K562 (cell line): ENCODE measurements at regions not wholly inside any gene's neighbourhood (a gene's known extent, or its start where the extent isn't known, plus 50 kb on each side); places are given as distances from the start of the nearest gene placed in this dataset.

ENCODE experiments used
- ATAC-seq: fragments of 200-7000 bp; cut with Tn5 transposase; 3 replicates; pipeline ENCODE4 v1.9.1; 2020; ENCODE audit warnings: moderate library complexity
- BruUV-seq: library from RNA; stranded (reverse); fragments of 400-500 nt; replicated peaks from 2 replicates; lab custom pipeline; 2021; lab: Mats Ljungman, UMichigan
- CTCF ChIA-PET: fragments of 300-600 bp; formaldehyde crosslinking; extraction: SDS; loops from one replicate; lab custom pipeline; 2021; ENCODE audit warnings: low intra/inter-chr PET ratio; lab: Yijun Ruan, JAX
- POLR2A ChIA-PET: fragments of 300-600, 350-650 bp; sonication (Branson Sonifier 250); formaldehyde crosslinking; extraction: SDS; loops from one replicate; lab custom pipeline; 2021; ENCODE audit warnings: antibody characterized with exemption, inconsistent platforms; lab: Yijun Ruan, JAX
- DNase-seq, 4 experiments: peaks; one replicate each; pipeline versions ENCODE4 v3.0.0 to v3.0.0-alpha.2; 2011 to 2018; ENCODE audit warnings: low spot score in 3 of 4, mixed read lengths in 3 of 4; ENCODE audit errors: extremely low read depth in 1 of 4
- FAIRE-seq: peaks from 2 replicates; lab custom pipeline; 2011; peaks lifted over from hg19 to GRCh38; lab: Jason Lieb, UNC
- H2AFZ ChIP-seq: 2 replicates; pipeline ENCODE4 v1.6.0; 2011; ENCODE audit warnings: low read depth, low read length, control low read depth, inconsistent platforms
- H3K27ac ChIP-seq: fragments of 200-600 bp; 3 replicates; pipeline ENCODE4 v1.8.0; 2011; ENCODE audit warnings: low read depth, mild to moderate bottlenecking, control low read depth, inconsistent platforms, low read length, moderate library complexity, mixed read lengths; ENCODE audit errors: extremely low read depth
- H3K27me3 ChIP-seq, 2 experiments: fragments of 300-600 bp in 1 of 2; 2 replicates in 1 of 2; 3 replicates in 1 of 2; pipeline versions ENCODE4 v1.6.0 to v1.8.0; 2011; ENCODE audit warnings: inconsistent platforms in 2 of 2, low read length in 2 of 2, mild to moderate bottlenecking in 1 of 2, mixed read lengths in 1 of 2, moderate library complexity in 1 of 2; ENCODE audit not compliant: control insufficient read depth in 2 of 2, insufficient read depth in 2 of 2
- H3K36me3 ChIP-seq: fragments of 300-600 bp; 3 replicates; pipeline ENCODE4 v1.8.0; 2011; ENCODE audit warnings: mild to moderate bottlenecking, low read length, inconsistent platforms; ENCODE audit not compliant: control insufficient read depth, insufficient read depth
- H3K4me1 ChIP-seq, 2 experiments: fragments of 200-600 bp in 1 of 2; replicated peaks in 1 of 2; 2 replicates in 1 of 2; 3 replicates in 1 of 2; pipeline versions ENCODE4 v1.5.1 to v1.8.0; 2011; ENCODE audit warnings: inconsistent platforms in 2 of 2, low read length in 2 of 2, mild to moderate bottlenecking in 1 of 2, mixed read lengths in 1 of 2, moderate library complexity in 1 of 2; ENCODE audit not compliant: control insufficient read depth in 2 of 2, insufficient read depth in 2 of 2
- H3K4me2 ChIP-seq: 2 replicates; pipeline ENCODE4 v1.6.1; 2011; ENCODE audit warnings: low read length, control low read depth, inconsistent platforms, mixed read lengths; ENCODE audit not compliant: insufficient read depth
- H3K4me3 ChIP-seq: fragments of 200-600 bp; sonication (generic), shearing (Covaris generic); 2 replicates; pipeline ENCODE4 v1.5.1; 2016; ENCODE audit warnings: control low read depth, inconsistent platforms
- H3K79me2 ChIP-seq: fragments of 200-600 bp; 3 replicates; pipeline ENCODE4 v1.8.0; 2011; ENCODE audit warnings: low read length, inconsistent platforms; ENCODE audit not compliant: control insufficient read depth, insufficient read depth
- H3K9ac ChIP-seq, 2 experiments: 2 replicates each; pipeline versions ENCODE4 v1.6.0 to v1.6.1; 2011; ENCODE audit warnings: low read depth in 2 of 2, low read length in 2 of 2, control low read depth in 1 of 2, inconsistent platforms in 1 of 2, mild to moderate bottlenecking in 1 of 2, mixed read lengths in 1 of 2; ENCODE audit not compliant: insufficient read depth in 1 of 2
- H3K9me1 ChIP-seq: one replicate; pipeline ENCODE4 v1.6.0; 2011; ENCODE audit warnings: inconsistent platforms, mild to moderate bottlenecking, low read length, moderate library complexity; ENCODE audit not compliant: control insufficient read depth, insufficient read depth
- H3K9me3 ChIP-seq: replicated peaks from 2 replicates; pipeline ENCODE4 v1.5.1; 2011; ENCODE audit warnings: low read depth, low read length, inconsistent platforms; ENCODE audit not compliant: control insufficient read depth, insufficient read depth
- H4K20me1 ChIP-seq: replicated peaks from 2 replicates; pipeline ENCODE4 v1.6.1; 2011; ENCODE audit warnings: low read length, inconsistent platforms, mixed read lengths; ENCODE audit not compliant: control insufficient read depth, insufficient read depth
- ASH1L ChIP-seq: fragments of 450-650 bp; IDR thresholded peaks from 2 replicates; pipeline ENCODE4 v1.6.1; 2018; ENCODE audit warnings: borderline replicate concordance, mild to moderate bottlenecking, low read depth; ENCODE audit not compliant: partially characterized antibody
- CEBPG ChIP-seq, 3 experiments: fragments of 200-800 bp in 1 of 3; sonication (Bioruptor generic) in 1 of 3; sonication (generic) in 1 of 3; formaldehyde crosslinking in 1 of 3; IDR thresholded peaks in 2 of 3; conservative IDR thresholded peaks in 1 of 3; 2 replicates each; pipeline versions ENCODE4 v1.6.1 to v1.8.0; 2016 to 2022; ENCODE audit warnings: missing compliant biosample characterization in 2 of 3, missing genetic modification characterization in 2 of 3, mild to moderate bottlenecking in 1 of 3, missing genetic modification reagents in 1 of 3
- ELF2 ChIP-seq: fragments of 250-450 bp; sonication (Bioruptor Pico); IDR thresholded peaks from 2 replicates; pipeline ENCODE4 v1.5.0; 2021; ENCODE audit warnings: mild to moderate bottlenecking
- TEAD1 ChIP-seq, 2 experiments: fragments of 450-650 bp in 1 of 2; sonication (generic) in 1 of 2; formaldehyde crosslinking; IDR thresholded peaks; 2 replicates each; pipeline versions ENCODE4 v1.4.0 to v1.8.0; 2020 to 2022; ENCODE audit warnings: mild to moderate bottlenecking in 2 of 2, missing genetic modification reagents in 1 of 2
- VEZF1 ChIP-seq: fragments of 200-800 bp; sonication (Bioruptor generic); IDR thresholded peaks from 2 replicates; pipeline ENCODE4 v1.6.1; 2017; ENCODE audit warnings: missing genetic modification characterization, missing compliant biosample characterization
- ZBTB9 ChIP-seq: fragments of 450-650 bp; formaldehyde crosslinking; IDR thresholded peaks from 2 replicates; pipeline ENCODE4 v1.4.0; 2020; ENCODE audit warnings: mild to moderate bottlenecking, moderate library complexity
- in situ Hi-C: fragments of 300-500 bp; cut with MboI; formaldehyde crosslinking; loops from 4 replicates; pipeline ENCODE4 v1.15.0; 2018; ENCODE audit warnings: inconsistent platforms, mixed read lengths
- intact Hi-C: fragments of 100-400 bp; cut with micrococcal nuclease; formaldehyde crosslinking; loops from 2 replicates; pipeline ENCODE4 v1.14.2; 2022

- Histone ChIP-seq H3K4me2 (no peak overlapping the region), H4K20me1 (no peaks in the 10 kb centered on the region), H3K27me3 (no peaks in the 10 kb centered on the region), H3K4me1 (no peaks in the 10 kb centered on the region), H3K27ac (no peak overlapping the region), H3K9me3 (no peaks in the 10 kb centered on the region), H3K4me3 (no peak overlapping the region), H2AFZ (no peak overlapping the region), H3K79me2 (no peaks in the 10 kb centered on the region), H3K9ac (no peak overlapping the region), H3K36me3 (no peaks in the 10 kb centered on the region), H3K9me1 (no peaks in the 10 kb centered on the region)
- no peak for TF ChIP-seq ASH1L
- no peak for TF ChIP-seq VEZF1 (CRISPR knock-in tag)
- TF ChIP-seq TEAD1 (CRISPR knock-in tag; IDR thresholded peaks at IDR 0.05): no peak
- TF ChIP-seq ZBTB9 (CRISPR knock-in tag): no peak
- no peak for TF ChIP-seq CEBPG (CRISPR knock-in tag; IDR thresholded peaks at IDR 0.05)
- TF ChIP-seq CEBPG (tag; conservative IDR thresholded peaks at IDR 0.05 in 1 of 2, IDR thresholded peaks at IDR 0.05 in 1 of 2): peak in 1 of 2 experiments; percentile 59; a peak in 2 of 4 replicates
- TF ChIP-seq ELF2 (CRISPR knock-in tag): no peak
- ChIA-PET CTCF (no interaction called here), POLR2A (no interaction called here)
- intact Hi-C loops: no loop called here
- in situ Hi-C loops: no loop called here
- ATAC-seq (no peak), DNase-seq (no peak), FAIRE-seq (no peak)
- BruUV-seq: no TSS peak
Observed at GRCh38 chr9:74071502-74071901, 425.6 kb upstream of the RORB start.
